ENCODE measurements at regions not wholly inside any gene's neighbourhood (a gene's known extent, or its start where the extent isn't known, plus 50 kb on each side); places are given as distances from the start of the nearest gene placed in this dataset.

DNA sequence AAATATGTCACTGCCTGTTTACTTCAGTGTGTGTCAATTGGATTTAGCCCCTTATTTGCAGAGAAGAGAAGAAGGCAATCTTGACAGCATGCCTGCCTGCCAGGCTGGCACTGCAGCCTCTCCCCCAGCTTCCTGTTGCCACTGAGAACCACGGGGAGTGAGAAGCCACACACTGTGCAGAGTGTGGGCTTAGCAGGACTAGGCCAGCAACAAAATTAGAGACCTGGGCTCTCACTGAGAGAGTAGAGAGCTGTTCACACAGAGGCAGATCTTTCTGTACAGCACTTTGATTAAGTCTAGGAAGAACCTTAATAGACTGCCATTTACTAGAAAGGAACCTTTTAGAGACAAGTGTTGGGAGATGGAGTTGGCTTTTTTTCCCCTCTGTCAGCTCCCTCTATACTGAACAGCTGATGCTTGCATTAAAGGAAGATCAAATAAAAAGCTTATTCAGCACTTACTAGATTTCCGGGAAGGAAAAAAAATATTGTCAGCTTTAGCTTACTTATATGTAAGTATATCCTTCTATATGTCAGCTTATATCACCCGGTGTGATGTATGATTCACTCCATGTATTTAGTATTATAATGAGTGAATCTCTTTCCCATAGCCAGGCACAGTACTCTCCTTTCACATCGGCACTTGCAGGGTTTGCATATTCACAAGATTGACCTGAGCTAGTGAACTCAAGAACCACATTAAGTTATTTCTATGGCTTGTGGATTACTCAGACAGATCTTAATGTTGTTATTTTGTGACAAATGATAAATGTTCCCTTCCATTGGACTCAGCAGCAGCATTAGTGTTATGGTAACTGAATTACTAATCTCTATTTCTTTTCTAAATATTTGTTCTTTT, 851.0 kb upstream of the EPHA7 start:
- TF ChIP-seq YY1 (IDR thresholded peaks at IDR 0.05; ENCODE audit: insufficient read depth, insufficient read length) (no peak), ZNF274 (IDR thresholded peaks at IDR 0.05; ENCODE audit: low read depth, low read length) (no peak)

All from NT2/D1 (cell line).